PC-9 (cell line): ENCODE measurements at regions not wholly inside any gene's neighbourhood (a gene's known extent, or its start where the extent isn't known, plus 50 kb on each side); places are given as distances from the start of the nearest gene placed in this dataset.
A peak's percentile ranks its signal among the peaks of the same experiment; 100 is the strongest.

Source experiments
- BruUV-seq: library from RNA; stranded (reverse); fragments of 400-500 nt; replicated peaks from 2 replicates; lab custom pipeline; 2021; lab: Mats Ljungman, UMichigan
- CTCF ChIA-PET: fragments of 300-600 bp; sonication (Branson Sonifier 250); formaldehyde crosslinking; loops from one replicate; lab custom pipeline; 2022; ENCODE audit warnings: antibody characterized with exemption; lab: Charles Lee
- POLR2A ChIA-PET: fragments of 300-600 bp; sonication (Branson Sonifier 250); formaldehyde crosslinking; loops from one replicate; lab custom pipeline; 2022; ENCODE audit warnings: antibody characterized with exemption; ENCODE audit not compliant: unreplicated experiment; lab: Charles Lee
- DNase-seq, 2 experiments: peaks; one replicate each; pipeline versions ENCODE4 v3.0.0 to v3.0.0-alpha.2; 2015 to 2022; ENCODE audit warnings: mixed read lengths in 1 of 2
- H2AFZ ChIP-seq: fragments of 200-600 bp; sonication (generic); 2 replicates; pipeline ENCODE4 v1.8.1; 2017; ENCODE audit warnings: antibody characterized with exemption
- H3F3A ChIP-seq: fragments of 200-600 bp; sonication (generic); 2 replicates; pipeline ENCODE4 v1.8.1; 2017; ENCODE audit warnings: antibody characterized with exemption, mild to moderate bottlenecking, low read depth; ENCODE audit not compliant: insufficient read depth
- H3K27ac ChIP-seq: fragments of 200-600 bp; sonication (generic); 2 replicates; pipeline ENCODE4 v1.6.1; 2016; ENCODE audit warnings: mixed run types
- H3K27me3 ChIP-seq: fragments of 200-600 bp; sonication (generic); 2 replicates; pipeline ENCODE4 v1.6.1; 2016; ENCODE audit warnings: low read depth, mixed run types; ENCODE audit not compliant: insufficient read depth
- H3K36me3 ChIP-seq: fragments of 200-600 bp; sonication (generic); 2 replicates; pipeline ENCODE4 v1.6.1; 2016; ENCODE audit warnings: low read depth, mixed run types
- H3K4me1 ChIP-seq: fragments of 200-600 bp; sonication (generic); replicated peaks from 2 replicates; pipeline ENCODE4 v1.6.1; 2016; ENCODE audit warnings: mixed run types; ENCODE audit not compliant: insufficient read depth
- H3K4me2 ChIP-seq: fragments of 200-600 bp; sonication (generic); 2 replicates; pipeline ENCODE4 v1.6.1; 2017; ENCODE audit warnings: mixed run types
- H3K4me3 ChIP-seq: fragments of 200-600 bp; sonication (generic); 2 replicates; pipeline ENCODE4 v1.6.1; 2016; ENCODE audit warnings: mixed run types
- H3K79me2 ChIP-seq: fragments of 200-600 bp; sonication (generic); 2 replicates; pipeline ENCODE4 v1.6.1; 2017; ENCODE audit warnings: low read depth, mixed run types
- H3K9me2 ChIP-seq: fragments of 200-600 bp; sonication (generic); 2 replicates; pipeline ENCODE4 v1.8.1; 2017; ENCODE audit warnings: mild to moderate bottlenecking; ENCODE audit not compliant: insufficient read depth
- H3K9me3 ChIP-seq: fragments of 200-600 bp; sonication (generic); 2 replicates; pipeline ENCODE4 v1.8.1; 2016; ENCODE audit warnings: low read depth; ENCODE audit not compliant: insufficient read depth
- H4K20me1 ChIP-seq: fragments of 200-600 bp; sonication (generic); 2 replicates; pipeline ENCODE4 v1.8.1; 2017; ENCODE audit not compliant: insufficient read depth
- CTCF ChIP-seq: fragments of 200-600 bp; sonication (generic); conservative IDR thresholded peaks from 2 replicates; pipeline ENCODE4 v1.6.1; 2017; ENCODE audit warnings: mixed run types, antibody characterized with exemption, mild to moderate bottlenecking, moderate library complexity
- EZH2 ChIP-seq: fragments of 200-600 bp; sonication (generic); IDR thresholded peaks from 2 replicates; pipeline ENCODE4 v1.8.0; 2017; ENCODE audit warnings: antibody characterized with exemption, low read depth
- intact Hi-C: fragments of 100-400 bp; cut with micrococcal nuclease; formaldehyde crosslinking; loops from one replicate; pipeline ENCODE4 v1.10.0; 2022; ENCODE audit not compliant: unreplicated experiment

GRCh38 chr3:161557445-161558150 lies 61.0 kb downstream of the OTOL1 start:
- no peaks in the 10 kb centered on the region for H3K27me3 ChIP-seq
- no peaks in the 10 kb centered on the region for H3K9me2 ChIP-seq
- H3K4me3 ChIP-seq, result no peak overlapping the region
- H3K36me3 ChIP-seq, result no peaks in the 10 kb centered on the region
- no peak for DNase-seq
- intact Hi-C loops, result no loop called here
- no TSS peak for BruUV-seq
- no peak overlapping the region for H3K27ac ChIP-seq
- H3K4me1 ChIP-seq, result no peaks in the 10 kb centered on the region
- no peaks in the 10 kb centered on the region for H4K20me1 ChIP-seq
- TF ChIP-seq EZH2 (no peak), CTCF (no peak)
- POLR2A ChIA-PET, result no interaction called here
- no peaks in the 10 kb centered on the region for H3K79me2 ChIP-seq
- CTCF ChIA-PET, result no interaction called here
- H3K4me2 ChIP-seq, result no peak overlapping the region
- no peaks in the 10 kb centered on the region for H3K9me3 ChIP-seq
- H2AFZ ChIP-seq, result no peak overlapping the region
- no peaks in the 10 kb centered on the region for H3F3A ChIP-seq

- Histone ChIP-seq H3K9me2 (no peaks in the 10 kb centered on the region), H3K4me3 (no peak overlapping the region), H2AFZ (no peak overlapping the region), H3F3A (no peaks in the 10 kb centered on the region), H3K27me3 (no peaks in the 10 kb centered on the region), H3K36me3 (no peaks in the 10 kb centered on the region), H3K79me2 (no peaks in the 10 kb centered on the region), H3K9me3 (no peaks in the 10 kb centered on the region), H3K4me1 (no peaks in the 10 kb centered on the region), H3K27ac (no peak overlapping the region), H3K4me2 (no peak overlapping the region), H4K20me1 (no peaks in the 10 kb centered on the region)
- BruUV-seq, result no TSS peak
- DNase-seq, result no peak
- no peak for TF ChIP-seq CTCF
- TF ChIP-seq EZH2, result no peak
- intact Hi-C loops, result no loop called here
- ChIA-PET CTCF (no interaction called here), POLR2A (no interaction called here)
These were observed 61.6 kb downstream of the OTOL1 start for GRCh38 chr3:161558236-161558635.

- TF ChIP-seq CTCF (peak; percentile 88), EZH2 (no peak)
- no peak overlapping the region for H3K4me2 ChIP-seq
- no peak overlapping the region for H3K27ac ChIP-seq
- no peak overlapping the region for H2AFZ ChIP-seq
- H3K27me3 ChIP-seq, result no peaks in the 10 kb centered on the region
- H3F3A ChIP-seq, result no peaks in the 10 kb centered on the region
- H3K9me2 ChIP-seq, result no peaks in the 10 kb centered on the region
- no peaks in the 10 kb centered on the region for H3K4me1 ChIP-seq
- POLR2A ChIA-PET, result no interaction called here
- H3K36me3 ChIP-seq, result no peaks in the 10 kb centered on the region
- no TSS peak for BruUV-seq
- DNase-seq, result peak in 1 of 2 experiments; percentile 29
- no peaks in the 10 kb centered on the region for H3K9me3 ChIP-seq
- H3K79me2 ChIP-seq, result no peaks in the 10 kb centered on the region
- no peaks in the 10 kb centered on the region for H4K20me1 ChIP-seq
- intact Hi-C loops, result no loop called here
- CTCF ChIA-PET, result no interaction called here
- no peak overlapping the region for H3K4me3 ChIP-seq
These were observed 62.8 kb downstream of the OTOL1 start for GRCh38 chr3:161559177-161559998.
